H9 (cell line): ENCODE measurements at regions not wholly inside any gene's neighbourhood (a gene's known extent, or its start where the extent isn't known, plus 50 kb on each side); places are given as distances from the start of the nearest gene placed in this dataset.

Experiments
- DNase-seq: peaks from one replicate; pipeline ENCODE4 v3.0.0-alpha.2; 2017
- H2AFZ ChIP-seq: one replicate; pipeline ENCODE4 v1.6.1; 2013; ENCODE audit warnings: mild to moderate bottlenecking, low read length, control low read depth, moderate library complexity
- H2AK5ac ChIP-seq: 2 replicates; pipeline ENCODE4 v1.6.1; 2013; ENCODE audit warnings: low read length, control low read depth, mixed read lengths; ENCODE audit not compliant: insufficient read length
- H2BK120ac ChIP-seq: one replicate; pipeline ENCODE4 v1.6.1; 2013; ENCODE audit warnings: low read depth, mild to moderate bottlenecking, low read length, control low read depth, inconsistent platforms; ENCODE audit not compliant: poor library complexity, severe bottlenecking
- H2BK12ac ChIP-seq: 2 replicates; pipeline ENCODE4 v1.6.1; 2013; ENCODE audit warnings: low read length, control low read depth, mixed read lengths, low read depth; ENCODE audit not compliant: insufficient read length
- H2BK15ac ChIP-seq: 2 replicates; pipeline ENCODE4 v1.6.1; 2013; ENCODE audit warnings: low read depth, low read length, control low read depth
- H2BK20ac ChIP-seq: one replicate; pipeline ENCODE4 v1.6.1; 2013; ENCODE audit warnings: low read depth, mild to moderate bottlenecking, low read length, control low read depth, inconsistent platforms; ENCODE audit not compliant: poor library complexity, severe bottlenecking
- H2BK5ac ChIP-seq: 2 replicates; pipeline ENCODE4 v1.6.1; 2013; ENCODE audit warnings: low read length, control low read depth, mixed read lengths; ENCODE audit not compliant: insufficient read length
- H3K14ac ChIP-seq: 2 replicates; pipeline ENCODE4 v1.6.1; 2013; ENCODE audit warnings: low read length, control low read depth; ENCODE audit not compliant: insufficient read depth
- H3K18ac ChIP-seq: 2 replicates; pipeline ENCODE4 v1.6.1; 2013; ENCODE audit warnings: low read depth, mild to moderate bottlenecking, mixed read lengths, low read length, control low read depth; ENCODE audit not compliant: insufficient read length
- H3K23ac ChIP-seq: 2 replicates; pipeline ENCODE4 v1.6.1; 2013; ENCODE audit warnings: low read length, control low read depth, mixed read lengths, low read depth; ENCODE audit not compliant: insufficient read length
- H3K23me2 ChIP-seq: 2 replicates; pipeline ENCODE4 v1.6.1; 2013; ENCODE audit warnings: low read depth, mild to moderate bottlenecking, mixed read lengths, low read length, control low read depth; ENCODE audit not compliant: insufficient read length, poor library complexity, severe bottlenecking
- H3K27ac ChIP-seq: 2 replicates; pipeline ENCODE4 v1.5.1; 2013; ENCODE audit warnings: low read length, control low read depth, mixed read lengths, low read depth; ENCODE audit not compliant: insufficient read length
- H3K27me3 ChIP-seq: 2 replicates; pipeline ENCODE4 v1.6.1; 2013; ENCODE audit warnings: low read length, control low read depth, inconsistent platforms; ENCODE audit not compliant: insufficient read depth
- H3K4ac ChIP-seq: 2 replicates; pipeline ENCODE4 v1.6.1; 2013; ENCODE audit warnings: low read depth, mild to moderate bottlenecking, control low read depth, inconsistent platforms, low read length, moderate library complexity
- H3K4me1 ChIP-seq: 2 replicates; pipeline ENCODE4 v1.6.1; 2013; ENCODE audit warnings: low read length, control low read depth, inconsistent platforms; ENCODE audit not compliant: insufficient read depth
- H3K4me2 ChIP-seq: 2 replicates; pipeline ENCODE4 v1.6.1; 2013; ENCODE audit warnings: low read length, control low read depth, mixed read lengths; ENCODE audit not compliant: insufficient read length, insufficient read depth
- H3K56ac ChIP-seq: 2 replicates; pipeline ENCODE4 v1.6.1; 2013; ENCODE audit warnings: low read depth, mild to moderate bottlenecking, mixed read lengths, low read length, control low read depth; ENCODE audit not compliant: insufficient read length
- H3K79me1 ChIP-seq: 2 replicates; pipeline ENCODE4 v1.6.1; 2013; ENCODE audit warnings: low read depth, mild to moderate bottlenecking, moderate library complexity, low read length, control low read depth, inconsistent platforms; ENCODE audit not compliant: insufficient read depth, poor library complexity, severe bottlenecking
- H3K79me2 ChIP-seq: 2 replicates; pipeline ENCODE4 v1.6.1; 2013; ENCODE audit warnings: low read length, control low read depth, inconsistent platforms; ENCODE audit not compliant: insufficient read depth
- H3K9ac ChIP-seq: 2 replicates; pipeline ENCODE4 v1.6.1; 2013; ENCODE audit warnings: low read length, control low read depth, mixed read lengths; ENCODE audit not compliant: insufficient read length; ENCODE audit errors: extremely low read depth
- H3K9me3 ChIP-seq: one replicate; pipeline ENCODE4 v1.6.1; 2013; ENCODE audit warnings: low read depth, low read length, inconsistent platforms; ENCODE audit not compliant: control insufficient read depth
- H3T11ph ChIP-seq: one replicate; pipeline ENCODE4 v1.6.1; 2013; ENCODE audit warnings: mild to moderate bottlenecking, low read length, control low read depth, inconsistent platforms
- H4K20me1 ChIP-seq: one replicate; pipeline ENCODE4 v1.6.1; 2013; ENCODE audit not compliant: control insufficient read depth, insufficient read length, insufficient read depth
- H4K5ac ChIP-seq: 2 replicates; pipeline ENCODE4 v1.6.1; 2013; ENCODE audit warnings: low read depth, mild to moderate bottlenecking, mixed read lengths, low read length, control low read depth; ENCODE audit not compliant: insufficient read length
- H4K8ac ChIP-seq: replicated peaks from 2 replicates; pipeline ENCODE4 v1.6.1; 2013; ENCODE audit warnings: low read length, control low read depth, mixed read lengths, low read depth; ENCODE audit not compliant: insufficient read length
- H4K91ac ChIP-seq: 2 replicates; pipeline ENCODE4 v1.6.1; 2013; ENCODE audit warnings: low read depth, mild to moderate bottlenecking, moderate library complexity, mixed read lengths, low read length, control low read depth; ENCODE audit not compliant: insufficient read length
- H3K27ac Mint-ChIP-seq, 3 experiments: 2 replicates in 2 of 3; 3 replicates in 1 of 3; pipeline ENCODE4 v1.8.0; 2020 to 2021; ENCODE audit warnings: mixed read lengths in 3 of 3, mild to moderate bottlenecking in 1 of 3, moderate library complexity in 1 of 3
- H3K27me3 Mint-ChIP-seq: 2 replicates; pipeline ENCODE4 v1.8.0; 2021; ENCODE audit warnings: low read depth, mild to moderate bottlenecking, moderate library complexity, mixed read lengths
- H3K36me3 Mint-ChIP-seq, 3 experiments: 2 replicates in 2 of 3; 3 replicates in 1 of 3; pipeline ENCODE4 v1.8.0; 2020 to 2021; ENCODE audit warnings: low read depth in 3 of 3, mixed read lengths in 3 of 3; ENCODE audit not compliant: insufficient read depth in 1 of 3
- H3K4me1 Mint-ChIP-seq, 2 experiments: 2 replicates each; pipeline ENCODE4 v1.8.0; 2020; ENCODE audit warnings: mixed read lengths in 2 of 2
- H3K4me3 Mint-ChIP-seq, 2 experiments: 2 replicates in 1 of 2; 3 replicates in 1 of 2; pipeline ENCODE4 v1.8.0; 2020 to 2021; ENCODE audit warnings: mild to moderate bottlenecking in 2 of 2, mixed read lengths in 2 of 2, moderate library complexity in 1 of 2
- H3K9me3 Mint-ChIP-seq, 2 experiments: 2 replicates in 1 of 2; 3 replicates in 1 of 2; pipeline ENCODE4 v1.8.0; 2020; ENCODE audit warnings: mild to moderate bottlenecking in 2 of 2, mixed read lengths in 2 of 2, moderate library complexity in 1 of 2
- CTCF ChIP-seq: fragments of 200-600 bp; sonication (generic); conservative IDR thresholded peaks from 3 replicates; pipeline ENCODE4 v1.8.0; 2021; ENCODE audit warnings: antibody characterized with exemption, mild to moderate bottlenecking
- WGBS: extraction: QIAGEN DNeasy Blood & Tissue Kit; methylation state at CpG from one replicate; pipeline ENCODE4 v1.1.7; 2013; ENCODE audit warnings: missing lambda C conversion rate, low lambda C conversion rate, mixed read lengths; ENCODE audit not compliant: insufficient read length; ENCODE audit errors: extremely low coverage; 5-methylcytosine and 5-hydroxymethylcytosine counted together

GRCh38 chr7:135808206-135808605 lies 59.6 kb upstream of the FAM180A start:
- H2BK20ac ChIP-seq, result no peak overlapping the region
- H3K14ac ChIP-seq, result no peak overlapping the region
- H4K8ac ChIP-seq, result no peak overlapping the region
- H2BK12ac ChIP-seq, result no peak overlapping the region
- H3K27ac Mint-ChIP-seq, result no peak overlapping the region
- H4K20me1 ChIP-seq, result no peaks in the 10 kb centered on the region
- no peaks in the 10 kb centered on the region for H3K79me2 ChIP-seq
- H3T11ph ChIP-seq, result no peak overlapping the region
- no peaks in the 10 kb centered on the region for H3K9me3 Mint-ChIP-seq
- H2BK120ac ChIP-seq, result no peak overlapping the region
- no peaks in the 10 kb centered on the region for H3K27me3 ChIP-seq
- no peaks in the 10 kb centered on the region for H3K27me3 Mint-ChIP-seq
- WGBS, result no CpG with 5 or more reads among the region's 4 CpGs
- no peak overlapping the region for H4K91ac ChIP-seq
- no peaks in the 10 kb centered on the region for H3K9me3 ChIP-seq
- no peaks in the 10 kb centered on the region for H3K36me3 Mint-ChIP-seq
- H3K4me2 ChIP-seq, result no peak overlapping the region
- no peak overlapping the region for H3K18ac ChIP-seq
- TF ChIP-seq CTCF, result no peak
- no peak overlapping the region for H2BK5ac ChIP-seq
- no peak overlapping the region for H3K27ac ChIP-seq
- no peak overlapping the region for H2BK15ac ChIP-seq
- H3K4me3 Mint-ChIP-seq, result no peak overlapping the region
- no peak overlapping the region for H3K4ac ChIP-seq
- no peak overlapping the region for H3K9ac ChIP-seq
- no peaks in the 10 kb centered on the region for H3K79me1 ChIP-seq
- H4K5ac ChIP-seq, result no peak overlapping the region
- no peak overlapping the region for H2AK5ac ChIP-seq
- H3K23ac ChIP-seq, result no peak overlapping the region
- H3K4me1 Mint-ChIP-seq, result peaks cover 0 to 5% of the 10 kb centered on the region in 2 experiments; a peak in 1 of 4 replicates
- no peak for DNase-seq
- H3K4me1 ChIP-seq, result no peaks in the 10 kb centered on the region
- no peaks in the 10 kb centered on the region for H3K23me2 ChIP-seq
- no peak overlapping the region for H3K56ac ChIP-seq
- no peak overlapping the region for H2AFZ ChIP-seq
